HG03108 (cell line): ENCODE measurements at regions not wholly inside any gene's neighbourhood (a gene's known extent, or its start where the extent isn't known, plus 50 kb on each side); places are given as distances from the start of the nearest gene placed in this dataset.
"Not testable (repeated sequence)": the region's sequence is repeated elsewhere in the genome, so short reads cannot be mapped to it uniquely, and the experiment has no call there.

Experiments used
- ATAC-seq: cut with Tn5 transposase; IDR thresholded peaks from one replicate; pipeline ENCODE4 v1.9.1; 2021; ENCODE audit warnings: moderate library complexity; ENCODE audit not compliant: unreplicated experiment

DNA sequence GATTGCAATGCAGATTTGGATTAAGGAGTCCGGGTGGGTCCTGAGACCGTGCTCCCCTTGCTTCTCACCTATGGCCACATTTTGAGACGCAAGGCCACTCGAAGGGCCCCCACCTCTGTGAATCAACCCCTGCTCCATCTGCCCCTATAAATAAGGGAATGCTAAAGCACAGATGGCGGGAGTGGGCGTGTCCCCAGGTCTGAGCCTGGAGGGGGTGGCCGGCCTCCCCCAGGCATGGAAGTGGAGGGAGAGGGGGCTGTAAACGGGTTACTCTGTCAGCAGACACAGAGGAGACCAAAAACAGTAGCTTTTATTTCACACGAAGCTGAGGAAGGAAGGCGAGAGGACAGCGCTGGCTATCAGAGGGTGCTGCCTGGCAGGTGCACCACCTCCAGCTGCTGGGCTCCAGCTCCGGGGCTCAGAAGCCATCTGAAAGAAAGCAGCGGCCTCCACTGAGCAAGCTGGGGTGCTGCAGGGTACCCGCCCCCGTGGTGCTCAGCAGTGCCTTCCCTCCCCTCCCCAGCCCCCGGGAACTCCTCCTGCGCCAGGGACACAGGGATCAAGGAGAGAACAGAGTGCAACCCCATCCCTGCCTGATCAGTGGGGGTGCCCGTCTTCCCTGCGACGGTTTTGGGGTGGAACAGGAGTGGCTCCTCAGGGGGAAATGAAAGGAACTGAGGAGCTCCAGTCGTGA, 56.7 kb upstream of the RAB6C start:
- ATAC-seq: no peak

DNA sequence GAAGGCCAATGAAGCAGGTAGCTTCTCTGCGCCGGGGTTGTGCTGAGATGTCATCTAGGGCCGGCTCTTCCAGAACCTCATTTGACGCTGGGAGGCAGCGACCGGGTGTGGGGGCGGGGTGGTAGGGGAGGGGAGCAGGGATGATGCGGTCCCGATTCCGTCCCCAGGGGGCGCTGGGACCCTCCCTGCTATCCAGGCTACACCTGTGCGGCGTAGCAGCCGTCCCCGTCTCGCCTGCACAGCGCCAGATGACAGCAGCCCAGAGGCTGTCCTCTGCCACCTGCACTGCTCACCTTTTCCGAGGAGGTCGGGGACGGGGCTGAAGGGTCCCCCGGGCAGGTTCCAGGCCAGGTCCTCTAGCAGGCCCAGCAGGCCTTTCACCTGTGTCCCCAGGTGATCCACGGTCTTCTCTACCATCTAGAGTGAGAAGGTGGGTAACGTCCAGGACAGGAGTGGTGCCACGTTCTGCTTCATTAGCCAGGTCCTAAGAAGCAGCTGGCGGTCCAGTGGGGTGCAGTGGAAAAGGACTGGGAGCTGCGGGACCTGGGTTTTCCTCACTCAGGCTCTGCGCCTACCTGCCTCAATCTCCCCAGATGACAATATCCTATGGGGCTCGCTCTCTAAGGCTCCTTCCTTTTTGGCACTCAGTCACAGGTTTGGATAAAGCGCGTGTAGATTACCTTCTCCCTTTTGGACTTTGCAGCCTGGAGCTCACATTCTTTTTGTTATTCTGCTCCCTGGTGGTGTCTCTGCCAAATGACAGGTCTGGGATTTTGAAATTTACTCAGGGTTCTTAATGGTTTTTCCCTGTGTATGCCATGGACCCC, 56.0 kb upstream of the RAB6C start:
- ATAC-seq: no peak

DNA sequence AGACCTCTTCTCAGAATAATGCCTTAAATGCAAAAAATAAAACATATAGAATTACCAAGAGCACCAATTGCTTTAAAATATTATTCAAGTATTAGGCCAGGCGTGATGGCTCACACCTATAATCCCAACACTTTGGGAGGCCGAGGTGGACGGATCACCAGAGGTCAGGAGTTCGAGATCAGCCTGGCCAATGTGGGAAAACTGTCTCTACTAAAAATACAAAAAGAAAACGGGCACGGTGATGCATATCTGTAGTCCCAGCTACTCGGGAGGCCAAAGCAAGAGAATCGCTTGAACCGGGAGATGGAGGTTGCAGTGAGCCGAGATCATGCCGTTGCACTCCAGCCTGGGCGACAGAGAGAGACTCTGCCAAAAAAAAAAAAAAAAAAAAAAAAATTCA, 55.4 kb upstream of the RAB6C start:
- ATAC-seq: not testable (repeated sequence)

DNA sequence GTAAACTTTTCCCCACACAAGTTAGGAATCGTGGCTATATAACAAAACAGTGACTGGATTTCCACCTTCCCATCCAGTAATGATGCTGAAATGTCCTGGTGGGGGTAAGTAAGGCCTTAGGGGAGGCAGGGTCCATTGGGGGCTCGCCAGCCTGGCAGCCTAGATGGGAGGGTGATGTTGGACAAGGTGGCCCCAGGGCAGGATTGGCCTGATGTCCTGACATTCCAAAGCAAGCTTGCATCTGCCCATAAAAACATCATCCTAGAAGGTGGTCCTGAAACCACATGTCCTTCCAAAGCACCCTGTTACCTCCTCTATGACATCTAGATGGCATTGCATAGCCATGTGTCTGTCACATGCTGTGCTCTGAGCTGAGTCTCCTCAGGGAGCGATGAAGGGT, 54.1 kb upstream of the RAB6C start:
- no peak for ATAC-seq

DNA sequence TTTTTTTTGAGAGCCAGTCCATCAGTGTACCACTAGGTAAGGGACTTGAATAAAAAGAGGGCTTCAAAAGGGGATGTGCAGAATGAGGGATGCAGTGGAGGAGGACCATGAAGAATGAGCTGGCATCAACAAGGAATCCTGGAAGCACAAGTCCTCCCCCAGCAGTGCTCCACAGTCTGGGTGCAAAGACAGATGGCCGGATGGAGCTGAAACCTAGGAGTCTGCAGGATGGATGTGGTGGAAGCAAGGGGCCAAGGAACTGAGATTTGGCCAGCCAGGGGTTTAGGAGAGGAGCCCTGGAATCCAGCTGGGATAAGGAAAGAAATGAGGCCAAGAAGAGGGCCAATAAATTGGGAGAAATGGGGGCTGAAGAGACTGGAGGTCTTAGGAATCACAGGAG, 51.8 kb upstream of the RAB6C start:
- ATAC-seq: no peak

DNA sequence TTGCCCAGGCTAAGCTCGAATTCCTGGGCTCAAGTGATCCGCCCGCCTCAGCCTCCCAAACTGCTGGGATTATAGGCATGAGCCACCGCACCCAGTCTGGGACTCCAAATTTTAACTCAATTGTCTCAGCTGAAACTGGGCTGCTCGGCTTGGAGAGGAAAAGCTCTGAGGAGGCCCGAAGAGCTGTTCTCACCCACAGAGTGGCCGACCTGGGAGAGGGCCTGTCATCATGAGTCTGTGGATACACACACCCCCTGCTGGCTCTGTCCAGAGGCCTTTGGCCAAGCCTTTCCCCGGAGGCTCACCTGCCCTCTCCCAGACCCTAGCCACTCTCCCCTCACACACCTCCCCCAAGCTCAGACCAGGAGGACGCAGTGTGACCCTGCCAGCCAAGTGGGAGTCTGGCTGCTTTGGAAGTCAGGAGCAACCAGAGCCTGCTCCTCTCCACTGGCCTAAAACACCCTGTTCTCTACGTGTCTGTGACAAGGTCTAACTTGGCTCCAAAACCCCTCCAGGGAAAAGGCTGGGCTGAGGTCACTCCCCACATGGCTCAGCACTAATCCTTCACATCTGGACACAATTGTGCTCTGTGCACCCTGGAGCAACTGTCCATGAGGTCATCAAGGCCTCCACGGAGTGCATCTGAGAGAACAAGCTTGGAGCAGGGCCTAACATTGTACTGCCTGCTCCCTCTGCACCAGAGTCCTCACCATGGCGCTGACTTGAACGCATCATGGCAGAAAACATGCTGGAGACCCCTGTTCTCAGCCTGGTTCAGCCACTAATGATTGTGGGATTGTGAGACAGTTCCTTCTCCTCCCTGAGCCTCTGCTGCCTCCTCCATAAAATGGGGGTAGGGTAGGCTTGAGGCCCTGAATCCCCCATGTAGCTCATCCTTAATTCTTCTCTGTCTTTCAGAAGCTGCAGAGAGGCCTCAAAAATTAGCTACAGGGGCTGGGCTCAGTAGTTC, 49.9 kb upstream of the RAB6C start:
- no peak for ATAC-seq
